ENCODE measurements at regions not wholly inside any gene's neighbourhood (a gene's known extent, or its start where the extent isn't known, plus 50 kb on each side); places are given as distances from the start of the nearest gene placed in this dataset.

DNA sequence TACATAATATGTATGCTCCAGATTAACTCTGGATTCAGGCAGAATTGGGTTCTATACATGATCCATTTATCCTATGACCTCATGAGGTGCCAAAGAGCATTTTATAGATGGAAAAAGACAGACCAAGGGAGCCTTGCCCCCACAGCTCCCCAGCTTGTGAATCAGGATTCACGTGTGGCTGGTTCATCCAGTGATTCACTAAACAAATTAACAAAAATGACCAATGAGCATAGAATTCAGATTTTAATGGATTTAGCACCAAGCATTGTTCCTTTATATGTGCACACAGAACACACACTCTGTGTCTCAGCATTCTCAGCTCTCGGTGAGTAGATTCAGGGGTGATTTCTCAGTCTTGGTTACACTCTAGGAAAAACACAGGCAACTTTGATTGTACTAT is 51.7 kb upstream of the BARHL2 start:
- DNase-seq (ENCODE audit: insufficient read length) (no peak), FAIRE-seq (no peak)
- TF ChIP-seq TAF1 (IDR thresholded peaks at IDR 0.05; ENCODE audit: borderline replicate concordance, low read depth, low read length) (no peak), POLR2AphosphoS5 (IDR thresholded peaks at IDR 0.05; ENCODE audit: low read depth, low read length) (no peak), POLR2A (IDR thresholded peaks at IDR 0.05; ENCODE audit: low read depth, low read length) (no peak)

DNA sequence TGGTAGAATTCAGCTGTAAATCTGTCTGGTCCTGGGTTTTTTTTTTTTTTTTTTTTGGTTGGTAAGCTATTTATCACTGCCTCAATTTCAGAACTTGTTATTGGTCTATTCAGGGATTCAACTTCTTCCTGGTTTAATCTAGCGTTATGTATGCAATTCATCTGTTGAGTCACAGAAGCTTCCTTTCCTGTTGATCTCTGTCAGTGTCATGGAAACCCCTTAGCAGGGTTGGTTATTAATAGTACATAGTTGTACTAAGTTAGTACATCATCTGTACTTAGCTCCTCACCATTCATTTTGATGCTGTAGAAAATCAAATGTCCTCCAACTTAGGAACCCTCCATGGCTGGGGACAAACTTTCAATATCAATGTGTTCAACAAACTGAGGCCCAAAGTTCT is 51.0 kb upstream of the BARHL2 start:
- FAIRE-seq (no peak), DNase-seq (ENCODE audit: insufficient read length) (no peak)
- TF ChIP-seq POLR2AphosphoS5 (IDR thresholded peaks at IDR 0.05; ENCODE audit: low read depth, low read length) (no peak), POLR2A (IDR thresholded peaks at IDR 0.05; ENCODE audit: low read depth, low read length) (no peak), TAF1 (IDR thresholded peaks at IDR 0.05; ENCODE audit: borderline replicate concordance, low read depth, low read length) (no peak)
